ENCODE measurements at regions not wholly inside any gene's neighbourhood (a gene's known extent, or its start where the extent isn't known, plus 50 kb on each side); places are given as distances from the start of the nearest gene placed in this dataset.
"Not testable (repeated sequence)": the region's sequence is repeated elsewhere in the genome, so short reads cannot be mapped to it uniquely, and the experiment has no call there.

DNA sequence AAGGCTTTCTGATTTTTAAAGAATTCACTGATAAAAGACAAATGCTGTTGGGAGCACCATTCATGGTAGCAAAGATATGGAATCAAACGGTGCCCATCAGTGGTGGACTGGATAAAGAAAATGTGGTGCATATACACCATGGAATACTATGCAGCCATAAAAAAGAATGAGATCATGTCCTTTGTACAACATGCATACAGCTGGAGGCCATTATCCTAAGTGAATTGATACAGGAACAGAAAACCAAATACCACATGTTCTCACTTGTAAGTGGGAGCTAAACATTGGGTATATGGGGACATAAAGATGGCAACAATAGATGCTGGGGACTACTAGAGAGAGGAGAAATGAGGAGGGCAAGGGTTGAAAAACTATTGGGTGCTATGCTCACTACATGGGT is 68.8 kb upstream of the MPP7 start:
- H4K20me1 ChIP-seq (ENCODE audit: insufficient read depth); H3K9ac ChIP-seq (ENCODE audit: low read length); H2AFZ ChIP-seq (ENCODE audit: low read depth, low read length, poor library complexity, severe bottlenecking); H3K27me3 ChIP-seq (ENCODE audit: insufficient read depth, low read length); H3K9me3 ChIP-seq (ENCODE audit: control insufficient read depth in 1 of 2, insufficient read depth in 1 of 2, low read depth in 1 of 2, low read length in 2 of 2); RAD21 ChIA-PET (ENCODE audit: low non-redundant PET in 1 of 2, low total read pairs in 2 of 2, uncharacterized antibody in 2 of 2, unreplicated experiment in 2 of 2); intact Hi-C loops (cut with micrococcal nuclease); H3K27ac ChIP-seq (ENCODE audit: low read depth, low read length); H3K9me2 ChIP-seq (ENCODE audit: insufficient read depth); H3K4me2 ChIP-seq (ENCODE audit: low read length); POLR2A ChIA-PET; DNase-seq (ENCODE audit: low read depth, low spot score); H3K79me2 ChIP-seq (ENCODE audit: insufficient read depth, low read length); BruUV-seq (replicated peaks); H3K36me3 ChIP-seq (ENCODE audit: control insufficient read depth in 1 of 2, insufficient read depth in 2 of 2, low read length in 2 of 2); ATAC-seq; H3K4me3 ChIP-seq (replicated peaks in 1 of 2; ENCODE audit: low read depth in 1 of 2, low read length in 2 of 2): not testable (repeated sequence)
- peaks cover 43 to 44% of the 10 kb centered on the region in 2 experiments for H3K4me1 ChIP-seq (ENCODE audit: control insufficient read depth in 1 of 2, insufficient read depth in 2 of 2, low read length in 2 of 2)
- CTCF ChIA-PET, result interaction anchor here (2.0 kb wide), 1 partner anchor 22 kb away, joined by 4 read pairs; no protein-coding TSS in a partner anchor

- BruUV-seq (replicated peaks), result no TSS peak
- no peaks in the 10 kb centered on the region for H3K36me3 ChIP-seq (ENCODE audit: control insufficient read depth in 1 of 2, insufficient read depth in 2 of 2, low read length in 2 of 2)
Observed at GRCh38 chr10:28374036-28374435, 71.2 kb upstream of the MPP7 start.

More at GRCh38 chr10:28374036-28374435, 71.2 kb upstream of the MPP7 start:
- Histone ChIP-seq H3K27ac (ENCODE audit: low read depth, low read length) (peak overlapping the region; percentile 82), H4K20me1 (ENCODE audit: insufficient read depth) (no peaks in the 10 kb centered on the region), H3K9me2 (ENCODE audit: insufficient read depth) (no peaks in the 10 kb centered on the region), H3K4me3 (replicated peaks in 1 of 2; ENCODE audit: low read depth in 1 of 2, low read length in 2 of 2) (no peak overlapping the region), H3K9me3 (ENCODE audit: control insufficient read depth in 1 of 2, insufficient read depth in 1 of 2, low read depth in 1 of 2, low read length in 2 of 2) (no peaks in the 10 kb centered on the region), H3K79me2 (ENCODE audit: insufficient read depth, low read length) (no peaks in the 10 kb centered on the region), H3K4me2 (ENCODE audit: low read length) (peak overlapping the region; percentile 33; the same call in 1 of the 2 replicates), H3K9ac (ENCODE audit: low read length) (no peak overlapping the region), H2AFZ (ENCODE audit: low read depth, low read length, poor library complexity, severe bottlenecking) (peak overlapping the region; percentile 48), H3K4me1 (ENCODE audit: control insufficient read depth in 1 of 2, insufficient read depth in 2 of 2, low read length in 2 of 2) (peaks cover 46 to 52% of the 10 kb centered on the region in 2 experiments), H3K27me3 (ENCODE audit: insufficient read depth, low read length) (no peaks in the 10 kb centered on the region)
- TF ChIP-seq, protein P1, sequence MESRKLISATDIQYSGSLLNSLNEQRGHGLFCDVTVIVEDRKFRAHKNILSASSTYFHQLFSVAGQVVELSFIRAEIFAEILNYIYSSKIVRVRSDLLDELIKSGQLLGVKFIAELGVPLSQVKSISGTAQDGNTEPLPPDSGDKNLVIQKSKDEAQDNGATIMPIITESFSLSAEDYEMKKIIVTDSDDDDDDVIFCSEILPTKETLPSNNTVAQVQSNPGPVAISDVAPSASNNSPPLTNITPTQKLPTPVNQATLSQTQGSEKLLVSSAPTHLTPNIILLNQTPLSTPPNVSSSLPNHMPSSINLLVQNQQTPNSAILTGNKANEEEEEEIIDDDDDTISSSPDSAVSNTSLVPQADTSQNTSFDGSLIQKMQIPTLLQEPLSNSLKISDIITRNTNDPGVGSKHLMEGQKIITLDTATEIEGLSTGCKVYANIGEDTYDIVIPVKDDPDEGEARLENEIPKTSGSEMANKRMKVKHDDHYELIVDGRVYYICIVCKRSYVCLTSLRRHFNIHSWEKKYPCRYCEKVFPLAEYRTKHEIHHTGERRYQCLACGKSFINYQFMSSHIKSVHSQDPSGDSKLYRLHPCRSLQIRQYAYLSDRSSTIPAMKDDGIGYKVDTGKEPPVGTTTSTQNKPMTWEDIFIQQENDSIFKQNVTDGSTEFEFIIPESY (IDR thresholded peaks at IDR 0.05; ENCODE audit: extremely low read depth, insufficient replicate concordance, low read length), result no peak
- TF ChIP-seq CEBPB (IDR thresholded peaks at IDR 0.05; ENCODE audit: low read depth), result no peak
- TF ChIP-seq ATF3 (IDR thresholded peaks at IDR 0.05), result no peak
- TF ChIP-seq POLR2A (IDR thresholded peaks at IDR 0.05; ENCODE audit: borderline replicate concordance, extremely low read depth, insufficient read depth, insufficient read length), result no peak
- TF ChIP-seq ELF1 (IDR thresholded peaks at IDR 0.05; ENCODE audit: borderline replicate concordance, low read depth), result no peak
- TF ChIP-seq POLR2AphosphoS5 (IDR thresholded peaks at IDR 0.05; ENCODE audit: low read depth, low read length), result no peak
- no peak for TF ChIP-seq EZH2 (IDR thresholded peaks at IDR 0.05)
- no peak for TF ChIP-seq REST (IDR thresholded peaks at IDR 0.05; ENCODE audit: low read depth)
- no peak for TF ChIP-seq TCF7L2 (IDR thresholded peaks at IDR 0.05; ENCODE audit: borderline replicate concordance, extremely low read depth, insufficient read depth, insufficient read length)
- TF ChIP-seq CBX3 (IDR thresholded peaks at IDR 0.05; ENCODE audit: low read depth), result no peak
- TF ChIP-seq EGR1 (IDR thresholded peaks at IDR 0.05; ENCODE audit: low read depth), result no peak
- TF ChIP-seq SIN3A (IDR thresholded peaks at IDR 0.05; ENCODE audit: low read depth), result no peak
- DNase-seq (ENCODE audit: low read depth, low spot score), result no peak
- POLR2A ChIA-PET, result no interaction called here
- CTCF ChIA-PET, result no interaction called here
- RAD21 ChIA-PET (ENCODE audit: low non-redundant PET in 1 of 2, low total read pairs in 2 of 2, uncharacterized antibody in 2 of 2, unreplicated experiment in 2 of 2), result no interaction called here
- ATAC-seq, result no peak
- intact Hi-C loops (cut with micrococcal nuclease), result no loop called here
